HG02588 (cell line): ENCODE measurements at regions not wholly inside any gene's neighbourhood (a gene's known extent, or its start where the extent isn't known, plus 50 kb on each side); places are given as distances from the start of the nearest gene placed in this dataset.

Experiments used
- ATAC-seq: cut with Tn5 transposase; IDR thresholded peaks from one replicate; pipeline ENCODE4 v1.9.1; 2021; ENCODE audit warnings: mild to moderate bottlenecking, moderate library complexity; ENCODE audit not compliant: unreplicated experiment

- ATAC-seq = no peak
These were observed 175.6 kb downstream of the FOXA2 start for GRCh38 chr20:22408521-22409402.

- no peak for ATAC-seq
These were observed 176.9 kb downstream of the FOXA2 start for GRCh38 chr20:22407237-22408193.

GRCh38 chr20:22404419-22405170 lies 179.8 kb downstream of the FOXA2 start:
- no peak for ATAC-seq

GRCh38 chr20:22403632-22404361 lies 180.6 kb downstream of the FOXA2 start:
- no peak for ATAC-seq

- no peak for ATAC-seq
These were observed 181.2 kb downstream of the FOXA2 start for GRCh38 chr20:22403022-22403631.

- no peak for ATAC-seq
These were observed 181.8 kb downstream of the FOXA2 start for GRCh38 chr20:22402550-22402949.

- no peak for ATAC-seq
These were observed 183.9 kb downstream of the FOXA2 start for GRCh38 chr20:22400440-22400839.

GRCh38 chr20:22394583-22394982 lies 189.8 kb downstream of the FOXA2 start:
- no peak for ATAC-seq

- ATAC-seq = no peak
These were observed 193.8 kb downstream of the FOXA2 start for GRCh38 chr20:22390543-22390903.

- no peak for ATAC-seq
These were observed 194.4 kb downstream of the FOXA2 start for GRCh38 chr20:22389836-22390542.

GRCh38 chr20:22387452-22387851 lies 196.9 kb downstream of the FOXA2 start:
- ATAC-seq = no peak

- no peak for ATAC-seq
These were observed 198.1 kb downstream of the FOXA2 start for GRCh38 chr20:22386306-22386623.

GRCh38 chr20:22385602-22386305 lies 198.6 kb downstream of the FOXA2 start:
- no peak for ATAC-seq

- no peak for ATAC-seq
These were observed 199.4 kb downstream of the FOXA2 start for GRCh38 chr20:22384978-22385377.

- ATAC-seq = no peak
These were observed 201.2 kb downstream of the FOXA2 start for GRCh38 chr20:22383156-22383555.

GRCh38 chr20:22382742-22383141 lies 201.6 kb downstream of the FOXA2 start:
- ATAC-seq = no peak

- ATAC-seq = no peak
These were observed 202.5 kb downstream of the FOXA2 start for GRCh38 chr20:22381812-22382416.

- ATAC-seq = no peak
These were observed 204.9 kb downstream of the FOXA2 start for GRCh38 chr20:22379472-22379871.
